ENCODE measurements at regions not wholly inside any gene's neighbourhood (a gene's known extent, or its start where the extent isn't known, plus 50 kb on each side); places are given as distances from the start of the nearest gene placed in this dataset.

- TF ChIP-seq, protein P1, sequence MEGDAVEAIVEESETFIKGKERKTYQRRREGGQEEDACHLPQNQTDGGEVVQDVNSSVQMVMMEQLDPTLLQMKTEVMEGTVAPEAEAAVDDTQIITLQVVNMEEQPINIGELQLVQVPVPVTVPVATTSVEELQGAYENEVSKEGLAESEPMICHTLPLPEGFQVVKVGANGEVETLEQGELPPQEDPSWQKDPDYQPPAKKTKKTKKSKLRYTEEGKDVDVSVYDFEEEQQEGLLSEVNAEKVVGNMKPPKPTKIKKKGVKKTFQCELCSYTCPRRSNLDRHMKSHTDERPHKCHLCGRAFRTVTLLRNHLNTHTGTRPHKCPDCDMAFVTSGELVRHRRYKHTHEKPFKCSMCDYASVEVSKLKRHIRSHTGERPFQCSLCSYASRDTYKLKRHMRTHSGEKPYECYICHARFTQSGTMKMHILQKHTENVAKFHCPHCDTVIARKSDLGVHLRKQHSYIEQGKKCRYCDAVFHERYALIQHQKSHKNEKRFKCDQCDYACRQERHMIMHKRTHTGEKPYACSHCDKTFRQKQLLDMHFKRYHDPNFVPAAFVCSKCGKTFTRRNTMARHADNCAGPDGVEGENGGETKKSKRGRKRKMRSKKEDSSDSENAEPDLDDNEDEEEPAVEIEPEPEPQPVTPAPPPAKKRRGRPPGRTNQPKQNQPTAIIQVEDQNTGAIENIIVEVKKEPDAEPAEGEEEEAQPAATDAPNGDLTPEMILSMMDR (IDR thresholded peaks at IDR 0.05), result no peak
- TF ChIP-seq EZH2phosphoT487 (IDR thresholded peaks at IDR 0.05) (no peak), EZH2 (IDR thresholded peaks at IDR 0.05) (no peak)
Observed at GRCh38 chr4:83171436-83172039, 57.0 kb upstream of the PLAC8 start.
